Stimulated activated CD4-positive, alpha-beta T cell treated with anti-CD3 and anti-CD28 coated beads, Interleukin-1b, Interleukin-23, amount 100 ng/mL, for 24 hours (primary cell): ENCODE measurements at regions not wholly inside any gene's neighbourhood (a gene's known extent, or its start where the extent isn't known, plus 50 kb on each side); places are given as distances from the start of the nearest gene placed in this dataset.

Experiments
- DNase-seq, 4 experiments: peaks; one replicate each; pipeline ENCODE4 v3.0.0-alpha.2; 2020; ENCODE audit warnings: low read depth in 4 of 4, low spot score in 1 of 4

DNA sequence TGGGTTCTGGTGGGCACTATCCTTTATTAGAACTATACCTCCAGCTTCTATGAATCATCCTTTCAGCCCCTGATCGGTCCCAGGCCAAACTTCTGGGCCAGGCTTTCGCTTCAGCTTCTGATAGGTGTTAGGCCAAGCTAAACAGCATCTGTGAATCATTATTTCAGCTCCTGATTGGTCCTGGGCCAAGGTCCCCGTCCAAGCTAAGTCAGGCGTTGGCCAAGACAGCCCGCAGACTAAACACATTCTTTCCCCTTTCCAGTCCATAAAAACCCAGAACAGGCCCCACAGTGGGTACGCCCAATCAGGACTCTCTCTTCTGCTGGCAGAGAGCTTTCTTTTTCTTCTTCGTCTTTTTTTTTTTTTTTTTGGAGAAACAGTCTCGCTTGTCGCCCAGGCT, 1808.9 kb upstream of the SEL1L start:
- DNase-seq = no peak

DNA sequence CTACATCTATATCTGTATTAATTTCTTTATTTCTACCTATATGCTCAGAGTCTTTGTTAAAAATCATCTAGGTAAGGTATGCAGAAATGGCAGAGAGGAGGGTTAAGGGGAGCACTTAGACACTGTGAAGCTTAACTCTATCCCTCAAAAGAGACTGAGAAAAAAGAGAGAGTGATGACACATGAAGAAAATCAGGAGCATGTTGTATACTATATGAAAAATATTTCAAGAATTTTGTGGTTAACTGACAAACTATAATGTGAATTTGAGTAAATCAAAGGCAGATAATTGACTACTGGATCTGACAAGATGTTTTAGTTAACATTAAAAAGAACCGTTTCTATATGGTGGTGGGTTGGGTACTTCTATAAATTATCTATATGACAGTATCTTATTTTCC, 1814.2 kb upstream of the SEL1L start:
- DNase-seq = no peak

DNA sequence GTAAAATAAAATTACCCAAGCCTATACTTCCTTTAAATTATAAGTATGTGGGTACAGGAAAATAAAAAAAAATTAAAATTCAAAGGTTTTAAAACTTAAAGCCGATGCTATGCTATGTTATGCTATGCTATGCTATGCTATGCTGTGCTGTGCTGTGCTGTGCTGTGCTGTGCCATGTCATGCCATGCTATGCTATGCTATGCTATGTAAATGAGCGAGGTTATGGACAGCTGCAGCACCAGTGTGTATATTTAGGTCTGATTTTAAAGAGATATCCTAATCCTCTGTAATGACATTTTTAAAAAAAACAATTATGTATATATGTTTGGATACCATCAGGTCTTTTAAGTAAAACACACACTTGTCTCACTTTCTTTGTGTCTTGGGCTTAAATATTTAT, 1822.0 kb upstream of the SEL1L start:
- no peak for DNase-seq

DNA sequence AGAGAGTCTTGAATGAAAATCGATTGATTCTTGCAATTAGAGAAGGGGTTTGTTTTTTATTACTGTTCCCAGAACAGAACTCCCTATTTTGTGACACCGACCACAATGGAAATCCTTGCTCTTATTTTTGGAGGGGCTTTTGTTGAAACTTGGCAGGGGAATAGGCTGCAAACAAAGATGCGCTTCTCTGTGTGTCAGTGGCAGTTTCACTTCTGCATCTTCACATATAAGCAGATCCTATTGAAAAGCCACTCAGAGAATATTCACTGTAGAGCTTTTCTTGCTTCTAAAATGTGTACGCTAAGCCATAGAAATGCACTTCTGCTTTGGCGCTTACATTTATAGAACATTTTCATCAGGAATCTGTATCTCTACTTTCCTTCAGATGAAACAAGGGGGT, 1822.4 kb upstream of the SEL1L start:
- no peak for DNase-seq

DNA sequence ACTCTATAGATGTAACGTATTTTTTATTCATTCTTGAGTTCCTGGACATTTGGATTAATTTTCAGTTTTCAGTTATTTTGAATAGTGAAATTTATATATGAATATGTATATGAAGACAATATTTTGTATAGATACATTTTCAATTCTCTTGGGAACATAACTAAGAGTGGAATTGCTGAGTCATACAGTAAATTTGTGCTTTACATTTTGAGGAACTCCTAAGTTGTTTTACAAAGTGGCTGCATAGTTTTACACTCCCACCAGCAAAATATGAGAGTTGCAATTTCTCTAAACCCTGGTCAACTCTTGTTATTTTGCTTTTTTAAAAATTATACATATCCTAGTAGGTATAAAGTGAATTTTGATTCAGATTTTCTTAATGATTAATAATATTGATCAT, 1838.6 kb upstream of the SEL1L start:
- no peak for DNase-seq

DNA sequence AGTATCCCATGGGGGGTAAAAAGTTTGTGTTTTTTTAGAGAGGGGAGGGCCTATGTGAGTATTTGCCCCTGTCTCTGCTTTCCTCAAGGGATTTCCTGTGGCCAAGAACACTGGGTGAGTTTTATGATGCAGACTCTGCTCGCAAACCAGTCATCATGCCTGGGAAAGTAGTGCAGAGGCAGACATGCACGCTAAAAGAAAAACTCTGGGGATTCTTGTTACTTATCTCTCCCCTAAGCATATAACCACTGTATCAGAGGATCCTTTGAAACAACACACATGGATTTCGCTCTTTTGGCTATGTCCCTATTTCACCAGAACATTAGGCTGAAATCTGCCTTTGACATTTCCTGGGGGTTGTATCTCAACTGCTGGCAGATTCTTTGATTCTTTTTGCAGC, 1845.8 kb upstream of the SEL1L start:
- DNase-seq = no peak

DNA sequence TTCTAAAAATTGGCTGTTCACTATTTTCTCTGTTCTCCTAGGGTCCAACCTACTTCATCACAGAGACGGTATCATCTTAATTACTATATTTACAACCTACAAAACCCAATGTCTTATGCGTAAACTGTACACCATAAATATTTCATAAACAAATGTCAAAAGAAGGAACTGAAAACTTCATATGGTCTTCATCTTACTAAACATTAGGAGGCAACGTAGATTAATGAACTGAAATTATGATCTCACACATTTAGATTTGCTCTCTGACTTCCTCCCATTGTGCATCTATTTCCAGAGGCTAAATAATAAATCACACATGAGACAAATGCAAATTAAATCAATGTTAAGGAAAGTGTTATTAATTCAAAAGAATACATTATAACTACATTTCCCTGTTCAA, 1850.6 kb upstream of the SEL1L start:
- no peak for DNase-seq

DNA sequence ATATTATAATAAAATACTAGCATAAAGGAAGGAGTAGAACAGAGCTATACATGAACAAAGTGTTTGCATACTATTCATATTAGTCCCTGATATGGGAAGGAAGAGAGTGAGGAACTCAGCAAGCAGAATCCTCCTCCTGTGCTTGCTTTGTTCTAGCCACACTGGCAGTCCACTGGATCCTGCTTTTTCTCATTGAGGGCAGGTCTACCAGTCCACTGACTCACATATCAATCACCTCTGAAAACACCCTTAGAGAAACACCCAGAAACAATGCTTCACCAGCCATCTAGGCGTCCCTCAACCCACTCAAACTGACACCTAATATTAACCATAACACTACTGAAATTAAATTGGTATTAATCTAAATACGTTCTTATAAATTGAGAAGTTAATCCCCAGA, 1861.7 kb upstream of the SEL1L start:
- no peak for DNase-seq

DNA sequence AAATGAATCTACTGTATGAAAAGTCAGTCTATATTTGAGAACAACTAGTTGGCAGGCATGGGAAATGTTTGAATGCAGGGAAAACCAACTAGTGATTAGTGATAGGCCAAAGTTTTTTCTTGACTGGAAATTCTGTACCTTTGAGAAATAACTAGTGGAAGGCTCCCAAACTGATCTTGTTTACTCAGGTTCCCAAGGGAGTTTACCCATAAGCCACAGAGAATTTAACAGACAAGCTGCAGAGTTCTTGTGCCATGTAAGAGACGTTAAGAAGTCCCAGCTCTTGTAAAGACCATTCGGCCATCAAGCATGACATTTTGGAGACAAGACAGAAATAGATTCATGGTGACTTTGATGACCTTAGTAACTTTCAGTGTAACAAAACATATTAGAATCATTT, 1882.8 kb upstream of the SEL1L start:
- DNase-seq = no peak

DNA sequence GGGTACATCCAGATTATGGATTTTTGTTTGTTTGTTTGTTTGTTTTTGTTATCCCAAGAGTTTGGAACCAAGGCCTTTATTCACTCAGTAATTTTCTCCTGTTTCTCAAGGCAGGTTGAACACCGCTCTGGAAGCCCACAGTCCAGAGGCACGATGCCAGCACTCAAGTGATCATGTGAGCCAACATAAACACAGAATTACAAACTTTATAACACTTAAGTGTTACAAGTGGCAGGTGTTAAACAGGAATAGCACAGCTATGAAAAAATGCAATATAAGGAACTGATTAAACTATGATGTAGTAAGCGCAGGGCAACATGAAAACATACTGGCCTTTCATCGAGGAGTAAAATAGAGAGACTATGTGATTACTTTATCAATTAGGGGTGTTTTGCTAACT, 1885.8 kb upstream of the SEL1L start:
- DNase-seq = no peak

DNA sequence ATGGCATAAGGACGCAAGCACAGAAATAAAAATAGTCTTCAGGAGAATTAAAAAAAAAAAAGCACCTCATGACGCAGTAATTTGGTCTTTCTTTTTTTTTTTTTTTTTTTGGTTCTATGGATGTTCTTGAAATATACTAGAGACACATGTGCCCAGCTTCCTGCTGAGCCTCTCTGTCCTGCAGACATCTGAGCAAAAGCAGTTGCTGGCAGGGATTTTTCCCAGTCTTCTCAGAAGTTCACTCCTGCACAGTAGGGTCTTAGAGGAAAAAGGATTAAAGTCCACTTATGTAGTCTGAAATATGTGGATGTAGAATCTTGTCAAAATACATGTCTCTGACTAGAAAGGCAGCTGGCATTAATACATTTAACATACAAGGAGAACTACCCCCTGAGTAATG, 1888.1 kb upstream of the SEL1L start:
- no peak for DNase-seq

DNA sequence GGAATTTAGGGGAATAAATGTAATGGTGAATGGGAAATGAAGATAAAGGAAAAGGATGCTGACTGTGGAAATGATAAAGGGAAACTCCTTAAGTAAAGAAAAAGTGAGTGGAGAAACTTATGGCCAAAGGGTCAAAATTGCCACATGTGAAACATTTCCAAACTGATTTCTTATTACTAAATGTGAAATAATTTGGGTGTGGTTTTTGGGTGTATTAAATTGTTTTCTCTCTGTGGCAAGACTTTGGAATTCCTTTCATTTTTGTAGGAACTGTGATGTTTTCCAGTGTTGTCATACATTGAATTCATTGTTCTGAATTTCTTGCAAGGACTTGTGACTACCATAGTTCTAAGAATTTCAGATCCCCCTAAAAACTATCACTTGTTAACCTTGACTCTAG, 1891.5 kb upstream of the SEL1L start:
- DNase-seq = no peak

DNA sequence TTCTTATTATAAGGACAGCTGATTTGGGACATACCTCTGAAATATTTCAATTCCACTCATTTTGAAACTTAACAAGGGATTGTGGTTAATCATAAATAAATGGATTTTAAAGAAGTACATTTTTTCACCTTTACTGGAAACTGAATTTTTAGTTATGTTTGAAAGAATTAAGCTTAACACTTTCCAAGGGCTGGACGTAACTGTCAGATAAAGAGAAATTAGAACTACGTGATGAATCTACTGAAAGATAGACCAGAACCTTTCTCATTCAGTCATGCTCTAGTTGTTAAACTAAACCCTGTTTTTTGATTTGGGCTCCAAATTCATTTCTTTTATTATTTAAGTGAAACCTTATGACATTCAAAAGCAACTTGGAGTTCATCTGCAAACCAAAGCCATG, 1892.1 kb upstream of the SEL1L start:
- no peak for DNase-seq

DNA sequence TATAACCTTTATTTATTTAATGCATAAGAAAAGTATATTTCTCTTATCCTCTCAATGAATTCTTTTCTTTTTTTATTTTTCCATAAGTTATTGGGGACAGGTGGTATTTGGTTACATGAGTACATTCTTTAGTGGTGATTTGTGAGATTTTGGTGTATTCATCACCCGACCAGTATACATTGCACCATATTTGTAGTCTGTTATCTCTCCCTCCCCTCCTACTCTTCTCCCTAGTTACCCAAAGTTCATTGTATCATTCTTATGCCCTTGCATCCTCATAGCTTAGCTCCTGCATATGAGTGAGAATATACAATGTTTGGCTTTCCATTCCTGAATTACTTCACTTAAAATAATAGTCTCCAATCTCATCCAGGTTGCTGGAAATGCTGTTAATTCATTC, 1900.0 kb upstream of the SEL1L start:
- DNase-seq = no peak

DNA sequence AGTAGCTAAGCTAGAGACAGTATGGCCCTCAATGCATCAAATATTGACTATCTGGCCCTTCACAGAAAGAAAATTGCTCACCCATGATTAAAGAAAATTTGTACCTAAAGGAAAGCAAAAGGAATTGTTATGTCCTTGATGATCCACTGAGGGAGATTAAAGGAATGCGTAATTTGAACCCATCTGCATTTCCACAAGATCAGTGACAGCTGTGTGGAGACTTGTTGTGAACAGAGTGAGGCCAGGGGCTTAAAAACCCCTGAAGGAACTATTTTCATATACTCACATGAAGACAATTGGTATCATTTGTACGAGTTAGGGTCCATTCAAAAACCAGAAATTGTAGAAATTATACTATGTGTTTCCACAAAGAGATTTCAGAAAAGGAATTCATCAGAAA, 1908.1 kb upstream of the SEL1L start:
- DNase-seq = no peak

DNA sequence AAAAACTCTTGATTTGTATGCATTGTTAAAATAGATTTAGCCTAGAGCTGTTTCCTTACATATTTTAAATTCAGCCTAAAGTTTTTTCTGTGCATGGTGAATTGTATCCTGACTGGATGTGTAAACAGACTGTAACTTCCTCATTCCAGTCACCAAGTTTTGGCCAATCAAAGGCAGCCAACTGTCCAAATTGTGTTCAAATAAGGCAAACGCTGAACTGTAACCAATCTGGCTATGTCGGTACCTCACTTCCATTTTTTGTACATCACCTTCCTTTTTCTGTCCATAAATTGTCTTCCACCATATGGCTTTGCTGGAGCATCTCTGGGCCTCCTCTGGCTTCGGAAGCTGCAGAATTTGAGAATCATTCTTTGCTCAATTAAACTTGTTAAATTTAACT, 1921.9 kb upstream of the SEL1L start:
- DNase-seq = no peak

DNA sequence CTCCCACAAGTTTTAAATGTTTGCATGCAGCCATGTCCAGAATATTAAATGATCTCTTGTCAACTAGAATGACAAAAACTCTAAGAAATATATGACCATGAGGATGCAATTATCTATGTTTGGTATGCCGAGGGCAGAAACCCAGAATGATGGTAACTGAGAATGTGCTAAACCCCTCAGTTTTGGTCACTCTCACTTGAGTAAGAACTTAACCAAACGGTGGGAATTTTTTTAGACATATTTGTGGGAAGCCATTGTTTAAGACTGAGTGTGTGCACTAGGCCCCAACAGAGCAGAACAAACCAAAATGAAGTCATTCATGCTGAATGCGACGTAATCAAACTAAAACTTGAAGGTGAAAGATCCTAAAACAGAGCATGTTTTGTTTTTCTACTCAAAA, 1927.9 kb upstream of the SEL1L start:
- DNase-seq = no peak

DNA sequence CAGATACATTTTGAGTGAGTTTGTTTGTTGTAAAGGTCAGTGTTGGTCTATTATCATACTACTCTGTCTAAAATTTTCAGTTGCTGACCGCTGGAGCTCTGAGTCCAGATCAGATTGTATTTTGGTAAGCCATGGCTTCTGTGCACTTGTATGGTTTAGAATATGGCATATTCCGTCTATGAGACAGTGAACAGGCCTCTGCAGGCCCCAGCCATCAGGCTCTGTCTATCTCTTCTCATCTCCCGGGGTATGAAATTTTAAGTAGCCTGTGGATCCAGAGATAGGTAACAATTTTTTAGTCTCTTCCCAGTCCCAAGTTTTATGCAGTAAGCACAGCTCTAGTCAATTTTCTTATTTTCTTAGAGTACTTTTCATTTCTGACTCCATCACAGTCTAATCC, 1929.1 kb upstream of the SEL1L start:
- no peak for DNase-seq

DNA sequence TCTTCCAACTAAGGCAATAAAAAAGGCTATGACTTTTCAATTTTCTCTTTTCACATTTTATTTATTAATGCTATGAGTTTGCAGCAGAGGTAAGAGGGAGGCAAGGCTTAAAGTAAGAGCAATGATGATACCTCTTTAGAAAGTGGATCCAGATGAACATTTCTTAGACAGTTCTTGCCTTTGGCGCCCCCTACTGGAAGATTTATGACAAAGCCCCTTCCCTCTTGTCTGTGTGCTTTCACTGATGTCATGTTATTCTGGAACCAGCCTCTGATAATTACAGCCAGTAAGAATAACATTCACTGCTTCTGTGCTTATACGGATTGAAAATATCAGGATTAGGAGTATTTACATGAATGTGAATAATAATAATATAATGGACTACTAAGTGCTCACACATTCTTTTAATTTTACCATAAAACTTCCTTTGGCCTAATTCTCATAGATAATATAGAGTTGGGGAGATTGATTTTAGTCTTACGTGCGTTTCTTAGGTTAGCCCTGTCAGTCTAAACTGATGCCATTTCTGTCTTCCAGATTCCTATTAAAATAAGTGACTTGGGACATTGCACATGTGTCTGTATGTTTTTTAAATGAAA, 1929.9 kb upstream of the SEL1L start:
- no peak for DNase-seq

DNA sequence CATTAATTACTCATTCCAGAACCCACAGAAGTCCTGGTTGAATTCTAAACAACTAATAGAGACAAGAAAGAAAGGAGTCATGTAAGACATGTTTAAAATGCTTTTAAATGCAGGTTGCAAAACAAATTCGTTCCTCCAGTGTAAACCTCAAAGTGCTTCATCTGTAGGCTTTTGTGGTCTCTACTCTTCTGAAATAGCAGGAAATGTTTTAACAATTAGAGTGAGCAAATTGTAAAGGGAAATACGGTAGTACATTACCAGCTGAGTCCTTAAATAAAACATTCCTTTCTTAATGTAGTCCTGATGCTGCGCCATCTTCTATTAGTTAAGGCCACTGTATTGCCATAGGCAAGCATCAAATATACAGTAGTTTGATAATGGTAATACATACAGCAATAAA, 1934.2 kb upstream of the SEL1L start:
- DNase-seq = no peak

DNA sequence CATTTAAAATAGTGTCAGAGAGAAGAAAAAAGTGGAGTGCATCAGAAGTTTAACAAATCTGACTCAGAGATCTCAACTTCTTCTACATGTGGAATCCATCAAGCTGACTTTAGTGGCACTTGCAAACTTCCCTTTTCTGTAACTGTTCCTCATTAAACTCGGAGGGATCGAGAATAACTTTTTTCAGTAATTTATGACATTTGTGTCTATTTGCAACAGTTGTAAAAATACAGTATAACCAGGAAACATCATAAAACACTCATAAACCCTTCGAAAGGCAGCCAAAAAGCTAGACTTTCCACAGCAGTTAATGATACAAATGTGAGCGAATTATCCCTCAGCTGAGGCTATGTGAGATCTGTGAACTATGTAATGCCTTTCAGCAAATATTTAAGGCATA, 1936.8 kb upstream of the SEL1L start:
- no peak for DNase-seq

DNA sequence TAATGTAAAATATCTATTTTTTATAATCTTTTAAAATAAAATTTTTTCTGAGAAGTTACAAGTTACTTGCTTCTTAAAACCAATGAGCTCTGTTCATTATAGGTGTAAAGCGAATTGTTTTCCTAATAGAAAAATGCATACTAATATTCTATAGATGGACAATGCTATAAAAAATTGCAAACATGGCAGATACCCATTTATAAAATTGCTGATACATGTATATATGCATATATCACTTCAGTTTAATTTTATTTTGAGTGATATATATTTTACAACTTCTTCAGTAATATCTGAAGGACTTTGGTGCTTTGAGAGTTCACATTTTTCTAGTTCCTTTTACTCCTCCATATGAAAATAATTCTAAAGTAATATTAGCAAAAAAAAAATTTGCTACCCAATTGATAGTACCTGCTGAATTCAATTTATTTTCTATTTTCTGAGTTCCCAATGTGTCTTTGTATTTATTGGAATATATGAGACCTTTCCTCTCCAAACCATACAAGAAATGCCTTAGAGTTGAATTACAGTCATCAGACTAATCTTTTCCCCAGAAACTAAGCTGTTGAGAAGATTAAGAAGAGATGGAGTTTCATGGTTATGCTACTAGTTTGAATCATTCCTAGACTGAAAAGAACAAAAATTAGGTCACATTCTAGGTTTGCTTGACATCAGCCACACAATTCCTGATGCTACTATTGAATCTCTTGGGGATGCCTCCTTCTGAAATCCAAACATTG, 1937.5 kb upstream of the SEL1L start:
- DNase-seq = no peak
